HG03039 (cell line): ENCODE measurements at regions not wholly inside any gene's neighbourhood (a gene's known extent, or its start where the extent isn't known, plus 50 kb on each side); places are given as distances from the start of the nearest gene placed in this dataset.

Experiments
- ATAC-seq: cut with Tn5 transposase; IDR thresholded peaks from one replicate; pipeline ENCODE4 v1.9.1; 2021; ENCODE audit warnings: mild to moderate bottlenecking, moderate library complexity; ENCODE audit not compliant: unreplicated experiment

GRCh38 chr4:30924495-30924894 is 204.3 kb downstream of the PCDH7 start:
- ATAC-seq = no peak

- no peak for ATAC-seq
Observed at GRCh38 chr4:30929649-30930048, 209.5 kb downstream of the PCDH7 start.

- no peak for ATAC-seq
Observed at GRCh38 chr4:30930276-30930675, 210.1 kb downstream of the PCDH7 start.

GRCh38 chr4:30932581-30932980 is 212.4 kb downstream of the PCDH7 start:
- no peak for ATAC-seq

- ATAC-seq = no peak
Observed at GRCh38 chr4:30939069-30939468, 218.9 kb downstream of the PCDH7 start.

GRCh38 chr4:30939684-30940083 is 219.5 kb downstream of the PCDH7 start:
- no peak for ATAC-seq

- no peak for ATAC-seq
Observed at GRCh38 chr4:30941641-30942040, 221.5 kb downstream of the PCDH7 start.

- no peak for ATAC-seq
Observed at GRCh38 chr4:30943356-30943755, 223.2 kb downstream of the PCDH7 start.

GRCh38 chr4:30945586-30945985 is 225.4 kb downstream of the PCDH7 start:
- ATAC-seq = no peak

GRCh38 chr4:30946288-30946687 is 226.1 kb downstream of the PCDH7 start:
- no peak for ATAC-seq

GRCh38 chr4:30948653-30949052 is 228.5 kb downstream of the PCDH7 start:
- no peak for ATAC-seq

GRCh38 chr4:30950737-30951136 is 230.6 kb downstream of the PCDH7 start:
- no peak for ATAC-seq

GRCh38 chr4:30952526-30953219 is 232.5 kb downstream of the PCDH7 start:
- no peak for ATAC-seq

- no peak for ATAC-seq
Observed at GRCh38 chr4:30953799-30954198, 233.6 kb downstream of the PCDH7 start.

- no peak for ATAC-seq
Observed at GRCh38 chr4:30956916-30957315, 236.7 kb downstream of the PCDH7 start.

GRCh38 chr4:30957706-30958105 is 237.5 kb downstream of the PCDH7 start:
- ATAC-seq = no peak

- ATAC-seq = no peak
Observed at GRCh38 chr4:30959781-30960485, 239.8 kb downstream of the PCDH7 start.

GRCh38 chr4:30962939-30963338 is 242.8 kb downstream of the PCDH7 start:
- no peak for ATAC-seq

GRCh38 chr4:30968926-30969325 is 248.8 kb downstream of the PCDH7 start:
- ATAC-seq = no peak

- ATAC-seq = no peak
Observed at GRCh38 chr4:30972542-30972941, 252.4 kb downstream of the PCDH7 start.

GRCh38 chr4:30973993-30974392 is 253.8 kb downstream of the PCDH7 start:
- no peak for ATAC-seq

GRCh38 chr4:30979402-30979801 is 259.2 kb downstream of the PCDH7 start:
- ATAC-seq = no peak

GRCh38 chr4:30989508-30989907 is 269.3 kb downstream of the PCDH7 start:
- ATAC-seq = no peak
